NB4 (cell line): ENCODE measurements at regions not wholly inside any gene's neighbourhood (a gene's known extent, or its start where the extent isn't known, plus 50 kb on each side); places are given as distances from the start of the nearest gene placed in this dataset.
"Not testable (repeated sequence)": the region's sequence is repeated elsewhere in the genome, so short reads cannot be mapped to it uniquely, and the experiment has no call there.

ENCODE experiments used
- MYC ChIP-seq: IDR thresholded peaks from 2 replicates; pipeline ENCODE4 v1.6.1; 2011; ENCODE audit warnings: low read depth, low read length
- POLR2A ChIP-seq: IDR thresholded peaks from 2 replicates; pipeline ENCODE4 v1.6.1; 2011; ENCODE audit warnings: mild to moderate bottlenecking; ENCODE audit not compliant: insufficient read length; ENCODE audit errors: extremely low read depth
- TF ChIP-seq, protein P1 (sequence below): IDR thresholded peaks from one replicate; pipeline ENCODE4 v1.5.1; 2012; ENCODE audit warnings: low read depth, low read length

- TF ChIP-seq, protein P1, sequence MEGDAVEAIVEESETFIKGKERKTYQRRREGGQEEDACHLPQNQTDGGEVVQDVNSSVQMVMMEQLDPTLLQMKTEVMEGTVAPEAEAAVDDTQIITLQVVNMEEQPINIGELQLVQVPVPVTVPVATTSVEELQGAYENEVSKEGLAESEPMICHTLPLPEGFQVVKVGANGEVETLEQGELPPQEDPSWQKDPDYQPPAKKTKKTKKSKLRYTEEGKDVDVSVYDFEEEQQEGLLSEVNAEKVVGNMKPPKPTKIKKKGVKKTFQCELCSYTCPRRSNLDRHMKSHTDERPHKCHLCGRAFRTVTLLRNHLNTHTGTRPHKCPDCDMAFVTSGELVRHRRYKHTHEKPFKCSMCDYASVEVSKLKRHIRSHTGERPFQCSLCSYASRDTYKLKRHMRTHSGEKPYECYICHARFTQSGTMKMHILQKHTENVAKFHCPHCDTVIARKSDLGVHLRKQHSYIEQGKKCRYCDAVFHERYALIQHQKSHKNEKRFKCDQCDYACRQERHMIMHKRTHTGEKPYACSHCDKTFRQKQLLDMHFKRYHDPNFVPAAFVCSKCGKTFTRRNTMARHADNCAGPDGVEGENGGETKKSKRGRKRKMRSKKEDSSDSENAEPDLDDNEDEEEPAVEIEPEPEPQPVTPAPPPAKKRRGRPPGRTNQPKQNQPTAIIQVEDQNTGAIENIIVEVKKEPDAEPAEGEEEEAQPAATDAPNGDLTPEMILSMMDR: not testable (repeated sequence)
- TF ChIP-seq POLR2A, MYC: not testable (repeated sequence)
These were observed 209.0 kb upstream of the ELL2 start for GRCh38 chr5:96170481-96171125.
